Activated CD8-positive, alpha-beta memory T cell treated with anti-CD3 and anti-CD28 coated beads for 24 hours (primary cell): ENCODE measurements at regions not wholly inside any gene's neighbourhood (a gene's known extent, or its start where the extent isn't known, plus 50 kb on each side); places are given as distances from the start of the nearest gene placed in this dataset.

ENCODE experiments used
- DNase-seq: peaks from one replicate; pipeline ENCODE4 v3.0.0-alpha.2; 2020

- DNase-seq = no peak
Measured at GRCh38 chr16:85380905-85381737, 232.0 kb upstream of the GSE1 start.

- no peak for DNase-seq
Measured at GRCh38 chr16:85381738-85382592, 231.2 kb upstream of the GSE1 start.

- no peak for DNase-seq
Measured at GRCh38 chr16:85382717-85383118, 230.4 kb upstream of the GSE1 start.

- DNase-seq = no peak
Measured at GRCh38 chr16:85383836-85384832, 229.0 kb upstream of the GSE1 start.

- no peak for DNase-seq
Measured at GRCh38 chr16:85384833-85385462, 228.2 kb upstream of the GSE1 start.

- DNase-seq = no peak
Measured at GRCh38 chr16:85385463-85386331, 227.4 kb upstream of the GSE1 start.

- no peak for DNase-seq
Measured at GRCh38 chr16:85386467-85387170, 226.5 kb upstream of the GSE1 start.

GRCh38 chr16:85387171-85387507 lies 226.0 kb upstream of the GSE1 start:
- no peak for DNase-seq

GRCh38 chr16:85387731-85388295 lies 225.3 kb upstream of the GSE1 start:
- DNase-seq = no peak

GRCh38 chr16:85389679-85390470 lies 223.2 kb upstream of the GSE1 start:
- no peak for DNase-seq

- no peak for DNase-seq
Measured at GRCh38 chr16:85390511-85391174, 222.5 kb upstream of the GSE1 start.

GRCh38 chr16:85391175-85391707 lies 221.9 kb upstream of the GSE1 start:
- peak; percentile 42 for DNase-seq

GRCh38 chr16:85391769-85392583 lies 221.1 kb upstream of the GSE1 start:
- DNase-seq = peak; percentile 47

GRCh38 chr16:85392756-85393673 lies 220.1 kb upstream of the GSE1 start:
- DNase-seq = peak; percentile 46

GRCh38 chr16:85393674-85394451 lies 219.3 kb upstream of the GSE1 start:
- peak; percentile 90 for DNase-seq
